K562 (cell line): ENCODE measurements at regions not wholly inside any gene's neighbourhood (a gene's known extent, or its start where the extent isn't known, plus 50 kb on each side); places are given as distances from the start of the nearest gene placed in this dataset.

Experiments
- ATF1 ChIP-seq, 2 experiments: fragments of 450-650 bp in 1 of 2; IDR thresholded peaks; 2 replicates each; pipeline ENCODE4 v1.6.1; 2016; ENCODE audit warnings: missing compliant biosample characterization in 1 of 2, missing genetic modification characterization in 1 of 2
- CGGBP1 ChIP-seq: fragments of 250-450 bp; sonication (Bioruptor Pico); IDR thresholded peaks from 2 replicates; pipeline ENCODE4 v1.9.0; 2021; ENCODE audit warnings: mild to moderate bottlenecking
- MAX ChIP-seq: sonication (generic); formaldehyde crosslinking; IDR thresholded peaks from 2 replicates; pipeline ENCODE4 v1.9.0; 2022; ENCODE audit warnings: mild to moderate bottlenecking, missing genetic modification reagents
- MYC ChIP-seq, 2 experiments: fragments of 250-450 bp in 1 of 2; sonication (Bioruptor Pico) in 1 of 2; IDR thresholded peaks; 2 replicates each; pipeline versions ENCODE4 v1.5.1 to v1.6.1; 2012 to 2021; ENCODE audit warnings: low read depth in 2 of 2, borderline replicate concordance in 1 of 2, improper control_type of control experiment in 1 of 2, low read length in 1 of 2, mild to moderate bottlenecking in 1 of 2, moderate library complexity in 1 of 2
- NCOR1 ChIP-seq: fragments of 450-650 bp; IDR thresholded peaks from 2 replicates; pipeline ENCODE4 v1.6.1; 2016; ENCODE audit warnings: mild to moderate bottlenecking, moderate library complexity
- PHF20 ChIP-seq: fragments of 450-650 bp; IDR thresholded peaks from 2 replicates; pipeline ENCODE4 v1.6.1; 2018; ENCODE audit not compliant: partially characterized antibody
- PHF8 ChIP-seq: fragments of 200-600 bp; sonication (generic); IDR thresholded peaks from 2 replicates; pipeline ENCODE4 v1.6.1; 2012; ENCODE audit warnings: mixed run types, mild to moderate bottlenecking, inconsistent platforms, low read length, moderate library complexity, borderline replicate concordance
- POLR2AphosphoS5 ChIP-seq: IDR thresholded peaks from 2 replicates; pipeline ENCODE4 v1.6.1; 2011; ENCODE audit warnings: mild to moderate bottlenecking, low read depth, low read length, moderate library complexity; ENCODE audit not compliant: control insufficient read depth, insufficient read depth
- RCOR1 ChIP-seq, 2 experiments: IDR thresholded peaks; 2 replicates each; pipeline ENCODE4 v1.6.1; 2012; ENCODE audit warnings: low read depth in 2 of 2, low read length in 2 of 2, borderline replicate concordance in 1 of 2, improper control_type of control experiment in 1 of 2
- SOX6 ChIP-seq: fragments of 450-650 bp; IDR thresholded peaks from 2 replicates; pipeline ENCODE4 v1.6.1; 2014; ENCODE audit warnings: mild to moderate bottlenecking
- STAT5B ChIP-seq: fragments of 250-450 bp; sonication (Bioruptor Pico); IDR thresholded peaks from 2 replicates; pipeline ENCODE4 v1.8.0; 2021; ENCODE audit warnings: mild to moderate bottlenecking, inconsistent platforms
- TAF1 ChIP-seq: IDR thresholded peaks from 2 replicates; pipeline ENCODE4 v1.6.1; 2011; ENCODE audit warnings: mild to moderate bottlenecking, low read length, moderate library complexity; ENCODE audit not compliant: insufficient read depth, control insufficient read depth, severe bottlenecking; ENCODE audit errors: extremely low read depth
- ZNF699 ChIP-seq: fragments of 250-450 bp; sonication (Bioruptor Pico); IDR thresholded peaks from 2 replicates; pipeline ENCODE4 v1.8.0; 2021; ENCODE audit warnings: mild to moderate bottlenecking, moderate library complexity; ENCODE audit not compliant: insufficient replicate concordance

- TF ChIP-seq NCOR1 (no peak), MAX (CRISPR knock-in tag) (no peak), CGGBP1 (CRISPR knock-in tag) (no peak), SOX6 (no peak), TAF1 (no peak), ATF1 (CRISPR knock-in tag; IDR thresholded peaks at IDR 0.05) (no peak), ATF1 (tag; IDR thresholded peaks at IDR 0.05) (no peak), MYC (IDR thresholded peaks at IDR 0.05; ENCODE audit: low read depth, low read length) (no peak), MYC (CRISPR knock-in tag; IDR thresholded peaks at IDR 0.05; ENCODE audit: borderline replicate concordance, low read depth) (no peak), STAT5B (CRISPR knock-in tag) (no peak), POLR2AphosphoS5 (no peak), PHF8 (no peak), RCOR1 (IDR thresholded peaks at IDR 0.05; ENCODE audit: borderline replicate concordance in 1 of 2, low read depth in 2 of 2, low read length in 2 of 2) (no peak), ZNF699 (CRISPR knock-in tag) (no peak), PHF20 (no peak)
Measured at GRCh38 chrX:13474164-13474516, 95.3 kb upstream of the EGFL6 start.
